K562 (cell line): ENCODE measurements at regions not wholly inside any gene's neighbourhood (a gene's known extent, or its start where the extent isn't known, plus 50 kb on each side); places are given as distances from the start of the nearest gene placed in this dataset.

Source experiments
- ATAC-seq: fragments of 200-7000 bp; cut with Tn5 transposase; 3 replicates; pipeline ENCODE4 v1.9.1; 2020; ENCODE audit warnings: moderate library complexity
- BruUV-seq: library from RNA; stranded (reverse); fragments of 400-500 nt; replicated peaks from 2 replicates; lab custom pipeline; 2021; lab: Mats Ljungman, UMichigan
- CTCF ChIA-PET: fragments of 300-600 bp; formaldehyde crosslinking; extraction: SDS; loops from one replicate; lab custom pipeline; 2021; ENCODE audit warnings: low intra/inter-chr PET ratio; lab: Yijun Ruan, JAX
- POLR2A ChIA-PET: fragments of 300-600, 350-650 bp; sonication (Branson Sonifier 250); formaldehyde crosslinking; extraction: SDS; loops from one replicate; lab custom pipeline; 2021; ENCODE audit warnings: antibody characterized with exemption, inconsistent platforms; lab: Yijun Ruan, JAX
- DNase-seq, 4 experiments: peaks; one replicate each; pipeline versions ENCODE4 v3.0.0 to v3.0.0-alpha.2; 2011 to 2018; ENCODE audit warnings: low spot score in 3 of 4, mixed read lengths in 3 of 4; ENCODE audit errors: extremely low read depth in 1 of 4
- FAIRE-seq: peaks from 2 replicates; lab custom pipeline; 2011; peaks lifted over from hg19 to GRCh38; lab: Jason Lieb, UNC
- H2AFZ ChIP-seq: 2 replicates; pipeline ENCODE4 v1.6.0; 2011; ENCODE audit warnings: low read depth, low read length, control low read depth, inconsistent platforms
- H3K27ac ChIP-seq: fragments of 200-600 bp; 3 replicates; pipeline ENCODE4 v1.8.0; 2011; ENCODE audit warnings: low read depth, mild to moderate bottlenecking, control low read depth, inconsistent platforms, low read length, moderate library complexity, mixed read lengths; ENCODE audit errors: extremely low read depth
- H3K27me3 ChIP-seq, 2 experiments: fragments of 300-600 bp in 1 of 2; 2 replicates in 1 of 2; 3 replicates in 1 of 2; pipeline versions ENCODE4 v1.6.0 to v1.8.0; 2011; ENCODE audit warnings: inconsistent platforms in 2 of 2, low read length in 2 of 2, mild to moderate bottlenecking in 1 of 2, mixed read lengths in 1 of 2, moderate library complexity in 1 of 2; ENCODE audit not compliant: control insufficient read depth in 2 of 2, insufficient read depth in 2 of 2
- H3K36me3 ChIP-seq: fragments of 300-600 bp; 3 replicates; pipeline ENCODE4 v1.8.0; 2011; ENCODE audit warnings: mild to moderate bottlenecking, low read length, inconsistent platforms; ENCODE audit not compliant: control insufficient read depth, insufficient read depth
- H3K4me1 ChIP-seq, 2 experiments: fragments of 200-600 bp in 1 of 2; replicated peaks in 1 of 2; 2 replicates in 1 of 2; 3 replicates in 1 of 2; pipeline versions ENCODE4 v1.5.1 to v1.8.0; 2011; ENCODE audit warnings: inconsistent platforms in 2 of 2, low read length in 2 of 2, mild to moderate bottlenecking in 1 of 2, mixed read lengths in 1 of 2, moderate library complexity in 1 of 2; ENCODE audit not compliant: control insufficient read depth in 2 of 2, insufficient read depth in 2 of 2
- H3K4me2 ChIP-seq: 2 replicates; pipeline ENCODE4 v1.6.1; 2011; ENCODE audit warnings: low read length, control low read depth, inconsistent platforms, mixed read lengths; ENCODE audit not compliant: insufficient read depth
- H3K4me3 ChIP-seq: fragments of 200-600 bp; sonication (generic), shearing (Covaris generic); 2 replicates; pipeline ENCODE4 v1.5.1; 2016; ENCODE audit warnings: control low read depth, inconsistent platforms
- H3K79me2 ChIP-seq: fragments of 200-600 bp; 3 replicates; pipeline ENCODE4 v1.8.0; 2011; ENCODE audit warnings: low read length, inconsistent platforms; ENCODE audit not compliant: control insufficient read depth, insufficient read depth
- H3K9ac ChIP-seq, 2 experiments: 2 replicates each; pipeline versions ENCODE4 v1.6.0 to v1.6.1; 2011; ENCODE audit warnings: low read depth in 2 of 2, low read length in 2 of 2, control low read depth in 1 of 2, inconsistent platforms in 1 of 2, mild to moderate bottlenecking in 1 of 2, mixed read lengths in 1 of 2; ENCODE audit not compliant: insufficient read depth in 1 of 2
- H3K9me1 ChIP-seq: one replicate; pipeline ENCODE4 v1.6.0; 2011; ENCODE audit warnings: inconsistent platforms, mild to moderate bottlenecking, low read length, moderate library complexity; ENCODE audit not compliant: control insufficient read depth, insufficient read depth
- H3K9me3 ChIP-seq: replicated peaks from 2 replicates; pipeline ENCODE4 v1.5.1; 2011; ENCODE audit warnings: low read depth, low read length, inconsistent platforms; ENCODE audit not compliant: control insufficient read depth, insufficient read depth
- H4K20me1 ChIP-seq: replicated peaks from 2 replicates; pipeline ENCODE4 v1.6.1; 2011; ENCODE audit warnings: low read length, inconsistent platforms, mixed read lengths; ENCODE audit not compliant: control insufficient read depth, insufficient read depth
- BCL6 ChIP-seq: fragments of 250-450 bp; sonication (Bioruptor Pico); IDR thresholded peaks from 2 replicates; pipeline ENCODE4 v1.4.0; 2020
- CBX1 ChIP-seq: sonication (generic); IDR thresholded peaks from 2 replicates; pipeline ENCODE4 v1.6.1; 2016; ENCODE audit warnings: antibody characterized with exemption, low read depth, mild to moderate bottlenecking
- CBX3 ChIP-seq, 2 experiments: IDR thresholded peaks; 1 replicate in 1 of 2; 2 replicates in 1 of 2; pipeline ENCODE4 v1.6.1; 2012; ENCODE audit warnings: inconsistent platforms in 2 of 2, low read length in 2 of 2, borderline replicate concordance in 1 of 2, control low read depth in 1 of 2
- ESRRA ChIP-seq: fragments of 450-650 bp; IDR thresholded peaks from 2 replicates; pipeline ENCODE4 v1.6.1; 2014; ENCODE audit warnings: low read depth, mild to moderate bottlenecking, moderate library complexity, borderline replicate concordance
- HEY1 ChIP-seq: fragments of 250-450 bp; sonication (Bioruptor Pico); IDR thresholded peaks from 2 replicates; pipeline ENCODE4 v1.5.0; 2020; ENCODE audit warnings: mild to moderate bottlenecking, moderate library complexity, borderline replicate concordance
- HNRNPH1 ChIP-seq: fragments of 200-400 bp; formaldehyde crosslinking; optimal IDR thresholded peaks from 2 replicates; pipeline ENCODE3; 2017; ENCODE audit warnings: low read depth, mild to moderate bottlenecking, low read length, moderate library complexity
- MEF2D ChIP-seq: conservative IDR thresholded peaks from 2 replicates; pipeline ENCODE4 v1.6.1; 2016; ENCODE audit warnings: low read depth, missing genetic modification characterization, missing compliant biosample characterization
- POLR2A ChIP-seq: fragments of 450-650 bp; conservative IDR thresholded peaks from 2 replicates; pipeline ENCODE4 v1.6.1; 2016
- RBM14 ChIP-seq: fragments of 200-400 bp; formaldehyde crosslinking; IDR thresholded peaks from 2 replicates; pipeline ENCODE4 v1.6.1; 2018; ENCODE audit warnings: low read depth, mild to moderate bottlenecking, low read length, moderate library complexity, borderline replicate concordance; ENCODE audit not compliant: insufficient read depth
- SIN3B ChIP-seq: fragments of 450-650 bp; IDR thresholded peaks from 2 replicates; pipeline ENCODE4 v1.6.1; 2017; ENCODE audit warnings: low read depth, mild to moderate bottlenecking, moderate library complexity
- TAL1 ChIP-seq: fragments of 450-650 bp; IDR thresholded peaks from 2 replicates; pipeline ENCODE4 v1.6.1; 2016; ENCODE audit warnings: mild to moderate bottlenecking
- ZBTB2 ChIP-seq: fragments of 450-650 bp; IDR thresholded peaks from 2 replicates; pipeline ENCODE4 v1.6.1; 2016; ENCODE audit warnings: antibody characterized with exemption
- ZBTB5 ChIP-seq: fragments of 450-650 bp; IDR thresholded peaks from 2 replicates; pipeline ENCODE4 v1.6.1; 2017; ENCODE audit warnings: antibody characterized with exemption
- ZNF165 ChIP-seq: fragments of 250-450 bp; sonication (Bioruptor Pico); IDR thresholded peaks from 2 replicates; pipeline ENCODE4 v1.4.0; 2020; ENCODE audit warnings: borderline replicate concordance
- ZNF263 ChIP-seq: sonication (generic); formaldehyde crosslinking; IDR thresholded peaks from 2 replicates; pipeline ENCODE4 v1.8.0; 2022; ENCODE audit warnings: mild to moderate bottlenecking, missing genetic modification reagents, borderline replicate concordance
- ZNF384 ChIP-seq: IDR thresholded peaks from 2 replicates; pipeline ENCODE4 v1.6.1; 2012; ENCODE audit warnings: low read depth, low read length, improper control_type of control experiment
- ZNF431 ChIP-seq: sonication (generic); formaldehyde crosslinking; IDR thresholded peaks from 2 replicates; pipeline ENCODE4 v1.8.0; 2022; ENCODE audit warnings: mild to moderate bottlenecking, missing genetic modification reagents
- WGBS: fragments of 100-300 bp; shearing (Covaris generic); methylation state at CpG from one replicate; pipeline ENCODE4 v1.1.6; 2016; ENCODE audit warnings: low coverage, mixed read lengths; ENCODE audit not compliant: insufficient coverage; ENCODE audit errors: missing lambda C conversion rate; 5-methylcytosine and 5-hydroxymethylcytosine counted together
- in situ Hi-C: fragments of 300-500 bp; cut with MboI; formaldehyde crosslinking; loops from 4 replicates; pipeline ENCODE4 v1.15.0; 2018; ENCODE audit warnings: inconsistent platforms, mixed read lengths
- intact Hi-C: fragments of 100-400 bp; cut with micrococcal nuclease; formaldehyde crosslinking; loops from 2 replicates; pipeline ENCODE4 v1.14.2; 2022

- Histone ChIP-seq H3K79me2 (no peaks in the 10 kb centered on the region), H3K9me1 (no peaks in the 10 kb centered on the region), H3K9ac (no peak overlapping the region), H3K27ac (no peak overlapping the region), H3K27me3 (no peaks in the 10 kb centered on the region), H4K20me1 (no peaks in the 10 kb centered on the region), H3K4me3 (no peak overlapping the region), H3K4me1 (no peaks in the 10 kb centered on the region), H3K9me3 (no peaks in the 10 kb centered on the region), H2AFZ (no peak overlapping the region), H3K36me3 (no peaks in the 10 kb centered on the region), H3K4me2 (no peak overlapping the region)
- no peak for DNase-seq
- ATAC-seq = no peak
- POLR2A ChIA-PET = no interaction called here
- CTCF ChIA-PET = no interaction called here
- 0% methylated on average over 2 of the region's 2 CpGs for WGBS
- intact Hi-C loops (no loop called here), in situ Hi-C loops (no loop called here)
- no peak for FAIRE-seq
- no TSS peak for BruUV-seq
- TF ChIP-seq ZBTB2 (no peak), ZNF263 (CRISPR knock-in tag) (no peak), ZNF384 (no peak), BCL6 (CRISPR knock-in tag) (no peak), TAL1 (no peak), CBX1 (no peak), ZBTB5 (no peak), MEF2D (no peak), POLR2A (no peak), SIN3B (no peak), RBM14 (no peak), HNRNPH1 (no peak), ZNF431 (CRISPR knock-in tag) (no peak), ESRRA (no peak), ZNF165 (no peak), CBX3 (IDR thresholded peaks at IDR 0.05; ENCODE audit: borderline replicate concordance in 1 of 2, low read length in 2 of 2) (no peak), HEY1 (CRISPR knock-in tag) (no peak)
These were observed 231.3 kb upstream of the ARHGEF26 start for GRCh38 chr3:153889905-153890334.
